ENCODE measurements at regions not wholly inside any gene's neighbourhood (a gene's known extent, or its start where the extent isn't known, plus 50 kb on each side); places are given as distances from the start of the nearest gene placed in this dataset.

- H3K4me3 ChIP-seq (ENCODE audit: low read depth, low read length), result no peak overlapping the region
- TF ChIP-seq CTCF (conservative IDR thresholded peaks at IDR 0.05; ENCODE audit: low read depth, low read length), result no peak
- no peak for DNase-seq (ENCODE audit: low read depth)
Observed at GRCh38 chr1:99561952-99562351, 84.0 kb upstream of the PALMD start.

- no peak for TF ChIP-seq CTCF (conservative IDR thresholded peaks at IDR 0.05; ENCODE audit: low read depth, low read length)
- no peak overlapping the region for H3K4me3 ChIP-seq (ENCODE audit: low read depth, low read length)
- no peak for DNase-seq (ENCODE audit: low read depth)
Observed at GRCh38 chr1:99565606-99566289, 80.2 kb upstream of the PALMD start.

- no peak for DNase-seq (ENCODE audit: low read depth)
- H3K4me3 ChIP-seq (ENCODE audit: low read depth, low read length), result no peak overlapping the region
- TF ChIP-seq CTCF (conservative IDR thresholded peaks at IDR 0.05; ENCODE audit: low read depth, low read length), result no peak
Observed at GRCh38 chr1:99566290-99567021, 79.5 kb upstream of the PALMD start.

- no peak for DNase-seq (ENCODE audit: low read depth)
- TF ChIP-seq CTCF (conservative IDR thresholded peaks at IDR 0.05; ENCODE audit: low read depth, low read length), result no peak
- H3K4me3 ChIP-seq (ENCODE audit: low read depth, low read length), result no peak overlapping the region
Observed at GRCh38 chr1:99570486-99571089, 75.3 kb upstream of the PALMD start.

- no peak overlapping the region for H3K4me3 ChIP-seq (ENCODE audit: low read depth, low read length)
- no peak for DNase-seq (ENCODE audit: low read depth)
- no peak for TF ChIP-seq CTCF (conservative IDR thresholded peaks at IDR 0.05; ENCODE audit: low read depth, low read length)
Observed at GRCh38 chr1:99571092-99571734, 74.7 kb upstream of the PALMD start.

GRCh38 chr1:99573431-99574217 is 72.3 kb upstream of the PALMD start:
- no peak for TF ChIP-seq CTCF (conservative IDR thresholded peaks at IDR 0.05; ENCODE audit: low read depth, low read length)
- H3K4me3 ChIP-seq (ENCODE audit: low read depth, low read length), result no peak overlapping the region
- DNase-seq (ENCODE audit: low read depth), result no peak

Data from choroid plexus epithelial cell (primary cell).